H9 (cell line): ENCODE measurements at regions not wholly inside any gene's neighbourhood (a gene's known extent, or its start where the extent isn't known, plus 50 kb on each side); places are given as distances from the start of the nearest gene placed in this dataset.

Experiments
- DNase-seq: peaks from one replicate; pipeline ENCODE4 v3.0.0-alpha.2; 2017
- H2AFZ ChIP-seq: one replicate; pipeline ENCODE4 v1.6.1; 2013; ENCODE audit warnings: mild to moderate bottlenecking, low read length, control low read depth, moderate library complexity
- H2AK5ac ChIP-seq: 2 replicates; pipeline ENCODE4 v1.6.1; 2013; ENCODE audit warnings: low read length, control low read depth, mixed read lengths; ENCODE audit not compliant: insufficient read length
- H2BK120ac ChIP-seq: one replicate; pipeline ENCODE4 v1.6.1; 2013; ENCODE audit warnings: low read depth, mild to moderate bottlenecking, low read length, control low read depth, inconsistent platforms; ENCODE audit not compliant: poor library complexity, severe bottlenecking
- H2BK12ac ChIP-seq: 2 replicates; pipeline ENCODE4 v1.6.1; 2013; ENCODE audit warnings: low read length, control low read depth, mixed read lengths, low read depth; ENCODE audit not compliant: insufficient read length
- H2BK15ac ChIP-seq: 2 replicates; pipeline ENCODE4 v1.6.1; 2013; ENCODE audit warnings: low read depth, low read length, control low read depth
- H2BK20ac ChIP-seq: one replicate; pipeline ENCODE4 v1.6.1; 2013; ENCODE audit warnings: low read depth, mild to moderate bottlenecking, low read length, control low read depth, inconsistent platforms; ENCODE audit not compliant: poor library complexity, severe bottlenecking
- H2BK5ac ChIP-seq: 2 replicates; pipeline ENCODE4 v1.6.1; 2013; ENCODE audit warnings: low read length, control low read depth, mixed read lengths; ENCODE audit not compliant: insufficient read length
- H3K14ac ChIP-seq: 2 replicates; pipeline ENCODE4 v1.6.1; 2013; ENCODE audit warnings: low read length, control low read depth; ENCODE audit not compliant: insufficient read depth
- H3K18ac ChIP-seq: 2 replicates; pipeline ENCODE4 v1.6.1; 2013; ENCODE audit warnings: low read depth, mild to moderate bottlenecking, mixed read lengths, low read length, control low read depth; ENCODE audit not compliant: insufficient read length
- H3K23ac ChIP-seq: 2 replicates; pipeline ENCODE4 v1.6.1; 2013; ENCODE audit warnings: low read length, control low read depth, mixed read lengths, low read depth; ENCODE audit not compliant: insufficient read length
- H3K23me2 ChIP-seq: 2 replicates; pipeline ENCODE4 v1.6.1; 2013; ENCODE audit warnings: low read depth, mild to moderate bottlenecking, mixed read lengths, low read length, control low read depth; ENCODE audit not compliant: insufficient read length, poor library complexity, severe bottlenecking
- H3K27ac ChIP-seq: 2 replicates; pipeline ENCODE4 v1.5.1; 2013; ENCODE audit warnings: low read length, control low read depth, mixed read lengths, low read depth; ENCODE audit not compliant: insufficient read length
- H3K27me3 ChIP-seq: 2 replicates; pipeline ENCODE4 v1.6.1; 2013; ENCODE audit warnings: low read length, control low read depth, inconsistent platforms; ENCODE audit not compliant: insufficient read depth
- H3K4ac ChIP-seq: 2 replicates; pipeline ENCODE4 v1.6.1; 2013; ENCODE audit warnings: low read depth, mild to moderate bottlenecking, control low read depth, inconsistent platforms, low read length, moderate library complexity
- H3K4me1 ChIP-seq: 2 replicates; pipeline ENCODE4 v1.6.1; 2013; ENCODE audit warnings: low read length, control low read depth, inconsistent platforms; ENCODE audit not compliant: insufficient read depth
- H3K4me2 ChIP-seq: 2 replicates; pipeline ENCODE4 v1.6.1; 2013; ENCODE audit warnings: low read length, control low read depth, mixed read lengths; ENCODE audit not compliant: insufficient read length, insufficient read depth
- H3K56ac ChIP-seq: 2 replicates; pipeline ENCODE4 v1.6.1; 2013; ENCODE audit warnings: low read depth, mild to moderate bottlenecking, mixed read lengths, low read length, control low read depth; ENCODE audit not compliant: insufficient read length
- H3K79me1 ChIP-seq: 2 replicates; pipeline ENCODE4 v1.6.1; 2013; ENCODE audit warnings: low read depth, mild to moderate bottlenecking, moderate library complexity, low read length, control low read depth, inconsistent platforms; ENCODE audit not compliant: insufficient read depth, poor library complexity, severe bottlenecking
- H3K79me2 ChIP-seq: 2 replicates; pipeline ENCODE4 v1.6.1; 2013; ENCODE audit warnings: low read length, control low read depth, inconsistent platforms; ENCODE audit not compliant: insufficient read depth
- H3K9ac ChIP-seq: 2 replicates; pipeline ENCODE4 v1.6.1; 2013; ENCODE audit warnings: low read length, control low read depth, mixed read lengths; ENCODE audit not compliant: insufficient read length; ENCODE audit errors: extremely low read depth
- H3K9me3 ChIP-seq: one replicate; pipeline ENCODE4 v1.6.1; 2013; ENCODE audit warnings: low read depth, low read length, inconsistent platforms; ENCODE audit not compliant: control insufficient read depth
- H3T11ph ChIP-seq: one replicate; pipeline ENCODE4 v1.6.1; 2013; ENCODE audit warnings: mild to moderate bottlenecking, low read length, control low read depth, inconsistent platforms
- H4K20me1 ChIP-seq: one replicate; pipeline ENCODE4 v1.6.1; 2013; ENCODE audit not compliant: control insufficient read depth, insufficient read length, insufficient read depth
- H4K5ac ChIP-seq: 2 replicates; pipeline ENCODE4 v1.6.1; 2013; ENCODE audit warnings: low read depth, mild to moderate bottlenecking, mixed read lengths, low read length, control low read depth; ENCODE audit not compliant: insufficient read length
- H4K8ac ChIP-seq: replicated peaks from 2 replicates; pipeline ENCODE4 v1.6.1; 2013; ENCODE audit warnings: low read length, control low read depth, mixed read lengths, low read depth; ENCODE audit not compliant: insufficient read length
- H4K91ac ChIP-seq: 2 replicates; pipeline ENCODE4 v1.6.1; 2013; ENCODE audit warnings: low read depth, mild to moderate bottlenecking, moderate library complexity, mixed read lengths, low read length, control low read depth; ENCODE audit not compliant: insufficient read length
- H3K27ac Mint-ChIP-seq, 3 experiments: 2 replicates in 2 of 3; 3 replicates in 1 of 3; pipeline ENCODE4 v1.8.0; 2020 to 2021; ENCODE audit warnings: mixed read lengths in 3 of 3, mild to moderate bottlenecking in 1 of 3, moderate library complexity in 1 of 3
- H3K27me3 Mint-ChIP-seq: 2 replicates; pipeline ENCODE4 v1.8.0; 2021; ENCODE audit warnings: low read depth, mild to moderate bottlenecking, moderate library complexity, mixed read lengths
- H3K36me3 Mint-ChIP-seq, 3 experiments: 2 replicates in 2 of 3; 3 replicates in 1 of 3; pipeline ENCODE4 v1.8.0; 2020 to 2021; ENCODE audit warnings: low read depth in 3 of 3, mixed read lengths in 3 of 3; ENCODE audit not compliant: insufficient read depth in 1 of 3
- H3K4me1 Mint-ChIP-seq, 2 experiments: 2 replicates each; pipeline ENCODE4 v1.8.0; 2020; ENCODE audit warnings: mixed read lengths in 2 of 2
- H3K4me3 Mint-ChIP-seq, 2 experiments: 2 replicates in 1 of 2; 3 replicates in 1 of 2; pipeline ENCODE4 v1.8.0; 2020 to 2021; ENCODE audit warnings: mild to moderate bottlenecking in 2 of 2, mixed read lengths in 2 of 2, moderate library complexity in 1 of 2
- H3K9me3 Mint-ChIP-seq, 2 experiments: 2 replicates in 1 of 2; 3 replicates in 1 of 2; pipeline ENCODE4 v1.8.0; 2020; ENCODE audit warnings: mild to moderate bottlenecking in 2 of 2, mixed read lengths in 2 of 2, moderate library complexity in 1 of 2
- WGBS: extraction: QIAGEN DNeasy Blood & Tissue Kit; methylation state at CpG from one replicate; pipeline ENCODE4 v1.1.7; 2013; ENCODE audit warnings: missing lambda C conversion rate, low lambda C conversion rate, mixed read lengths; ENCODE audit not compliant: insufficient read length; ENCODE audit errors: extremely low coverage; 5-methylcytosine and 5-hydroxymethylcytosine counted together
- TF ChIP-seq, protein P1 (sequence below): fragments of 200-600 bp; sonication (generic); conservative IDR thresholded peaks from 3 replicates; pipeline ENCODE4 v1.8.0; 2021; ENCODE audit warnings: antibody characterized with exemption, mild to moderate bottlenecking

DNA sequence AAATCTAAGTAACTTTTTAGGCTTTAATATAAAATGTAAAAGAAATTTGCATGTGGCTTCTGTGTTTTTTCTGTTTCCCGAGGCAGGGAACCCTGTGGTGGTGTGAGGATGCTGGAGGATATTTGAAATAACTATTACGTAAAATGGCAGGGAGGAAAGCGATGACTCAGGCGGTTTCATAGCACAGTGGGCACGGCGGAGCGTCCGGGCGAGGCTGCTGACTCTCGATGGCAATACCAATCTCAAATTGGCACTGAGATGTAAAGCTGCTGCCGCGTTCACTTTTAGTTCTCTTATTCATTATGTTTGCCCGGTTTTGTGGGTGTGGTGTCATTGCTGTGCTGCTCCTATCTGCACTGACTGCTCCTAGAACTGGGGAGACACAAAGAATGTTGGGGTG, 254.3 kb downstream of the THBS2 start:
- H3K9me3 ChIP-seq, result peaks cover 11% of the 10 kb centered on the region
- Mint-ChIP-seq H3K27me3 (no peaks in the 10 kb centered on the region; the same call in 1 of the 2 replicates), H3K9me3 (peaks cover 17 to 22% of the 10 kb centered on the region in 2 experiments), H3K4me1 (peaks cover 0 to 4% of the 10 kb centered on the region in 2 experiments; a peak in 2 of 4 replicates), H3K36me3 (peaks cover 8 to 24% (median 13%) of the 10 kb centered on the region in 3 experiments), H3K27ac (no peak overlapping the region), H3K4me3 (no peak overlapping the region)
- H2BK12ac ChIP-seq, result no peak overlapping the region
- H2BK20ac ChIP-seq, result no peak overlapping the region
- H2AK5ac ChIP-seq, result no peak overlapping the region
- H4K5ac ChIP-seq, result no peak overlapping the region
- H2BK15ac ChIP-seq, result no peak overlapping the region
- WGBS, result no CpG with 5 or more reads among the region's 13 CpGs
- H3K27me3 ChIP-seq, result no peaks in the 10 kb centered on the region
- no peak overlapping the region for H3K14ac ChIP-seq
- no peaks in the 10 kb centered on the region for H4K20me1 ChIP-seq
- H3K9ac ChIP-seq, result no peak overlapping the region
- H3K23ac ChIP-seq, result no peak overlapping the region
- no peak overlapping the region for H3K27ac ChIP-seq
- no peak for DNase-seq
- H2BK120ac ChIP-seq, result no peak overlapping the region
- H4K91ac ChIP-seq, result no peak overlapping the region
- no peaks in the 10 kb centered on the region for H3K79me2 ChIP-seq
- H3K56ac ChIP-seq, result no peak overlapping the region
- no peak overlapping the region for H3T11ph ChIP-seq
- H4K8ac ChIP-seq, result no peak overlapping the region
- H3K4ac ChIP-seq, result no peak overlapping the region
- no peak overlapping the region for H2AFZ ChIP-seq
- no peaks in the 10 kb centered on the region for H3K79me1 ChIP-seq
- TF ChIP-seq, protein P1, sequence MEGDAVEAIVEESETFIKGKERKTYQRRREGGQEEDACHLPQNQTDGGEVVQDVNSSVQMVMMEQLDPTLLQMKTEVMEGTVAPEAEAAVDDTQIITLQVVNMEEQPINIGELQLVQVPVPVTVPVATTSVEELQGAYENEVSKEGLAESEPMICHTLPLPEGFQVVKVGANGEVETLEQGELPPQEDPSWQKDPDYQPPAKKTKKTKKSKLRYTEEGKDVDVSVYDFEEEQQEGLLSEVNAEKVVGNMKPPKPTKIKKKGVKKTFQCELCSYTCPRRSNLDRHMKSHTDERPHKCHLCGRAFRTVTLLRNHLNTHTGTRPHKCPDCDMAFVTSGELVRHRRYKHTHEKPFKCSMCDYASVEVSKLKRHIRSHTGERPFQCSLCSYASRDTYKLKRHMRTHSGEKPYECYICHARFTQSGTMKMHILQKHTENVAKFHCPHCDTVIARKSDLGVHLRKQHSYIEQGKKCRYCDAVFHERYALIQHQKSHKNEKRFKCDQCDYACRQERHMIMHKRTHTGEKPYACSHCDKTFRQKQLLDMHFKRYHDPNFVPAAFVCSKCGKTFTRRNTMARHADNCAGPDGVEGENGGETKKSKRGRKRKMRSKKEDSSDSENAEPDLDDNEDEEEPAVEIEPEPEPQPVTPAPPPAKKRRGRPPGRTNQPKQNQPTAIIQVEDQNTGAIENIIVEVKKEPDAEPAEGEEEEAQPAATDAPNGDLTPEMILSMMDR, result no peak
- H3K18ac ChIP-seq, result no peak overlapping the region
- no peaks in the 10 kb centered on the region for H3K4me1 ChIP-seq
- no peak overlapping the region for H2BK5ac ChIP-seq
- H3K23me2 ChIP-seq, result no peaks in the 10 kb centered on the region
- H3K4me2 ChIP-seq, result no peak overlapping the region
